HG03196 (cell line): ENCODE measurements at regions not wholly inside any gene's neighbourhood (a gene's known extent, or its start where the extent isn't known, plus 50 kb on each side); places are given as distances from the start of the nearest gene placed in this dataset.

Source experiments
- ATAC-seq: cut with Tn5 transposase; IDR thresholded peaks from one replicate; pipeline ENCODE4 v1.9.1; 2021; ENCODE audit not compliant: unreplicated experiment

DNA sequence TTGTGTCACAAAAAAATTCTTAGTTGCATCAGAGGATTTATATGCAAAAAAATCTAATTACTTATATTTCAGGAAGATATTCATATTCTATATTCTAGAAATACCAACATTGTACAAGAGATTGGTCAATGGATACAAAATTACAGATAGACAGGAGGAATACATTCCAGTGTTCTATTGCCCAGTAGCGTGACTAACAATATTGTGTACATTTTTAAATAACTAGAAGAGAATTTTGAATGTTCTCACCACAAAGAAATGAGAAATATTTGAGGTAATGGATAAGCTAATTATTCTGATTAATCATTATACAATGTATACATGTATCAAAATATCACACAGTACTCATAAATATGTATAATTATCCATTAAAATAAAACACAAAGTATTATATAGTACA, 253.3 kb downstream of the IPMK start:
- no peak for ATAC-seq

DNA sequence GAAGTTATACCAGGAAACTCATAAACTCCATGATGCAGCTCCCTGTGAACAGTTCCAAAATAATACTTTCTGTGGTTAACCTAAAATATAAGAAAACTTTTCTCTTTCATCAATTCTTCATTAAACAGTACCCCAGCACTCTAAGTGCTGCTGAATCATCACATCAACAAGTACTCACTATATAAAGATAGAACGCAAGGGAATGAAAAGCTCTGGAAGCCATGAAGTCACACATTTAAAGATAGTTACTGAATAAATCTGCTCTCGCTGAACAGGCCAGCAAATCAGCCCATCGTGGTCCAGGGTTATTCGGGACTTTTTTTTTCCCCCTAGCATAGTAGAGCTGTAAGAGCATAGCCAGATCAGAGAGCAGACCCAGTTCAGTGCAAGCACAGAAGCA, 254.3 kb downstream of the IPMK start:
- no peak for ATAC-seq

DNA sequence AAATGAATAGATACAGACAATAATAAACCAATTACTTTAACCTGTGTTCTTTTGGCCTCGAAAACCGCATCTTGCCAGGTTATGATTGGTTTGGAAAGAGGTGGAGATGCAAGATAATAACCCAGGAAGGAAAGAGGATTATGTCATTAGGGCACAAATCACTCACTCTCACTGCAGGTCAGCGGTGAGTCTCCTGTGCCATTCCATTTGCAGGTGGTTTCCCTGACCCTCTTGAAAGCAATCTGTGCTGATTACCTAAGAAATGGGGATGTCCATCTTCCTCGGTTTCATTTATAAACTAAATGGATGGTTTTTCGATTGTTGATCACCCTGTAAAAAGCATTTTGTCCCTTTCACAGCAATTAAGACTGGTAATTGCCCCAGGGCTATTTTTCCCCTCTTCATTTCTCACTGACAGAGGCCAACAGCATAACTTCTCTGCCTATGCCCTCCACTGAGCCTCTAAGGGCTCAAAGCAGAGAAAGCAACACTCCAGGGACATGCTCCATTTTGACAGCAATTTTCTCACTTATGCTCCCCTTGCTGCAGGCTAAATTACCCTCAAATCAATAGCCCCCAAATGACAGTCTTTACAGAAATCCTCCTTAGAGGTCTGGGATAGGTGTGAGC, 257.5 kb downstream of the IPMK start:
- no peak for ATAC-seq

DNA sequence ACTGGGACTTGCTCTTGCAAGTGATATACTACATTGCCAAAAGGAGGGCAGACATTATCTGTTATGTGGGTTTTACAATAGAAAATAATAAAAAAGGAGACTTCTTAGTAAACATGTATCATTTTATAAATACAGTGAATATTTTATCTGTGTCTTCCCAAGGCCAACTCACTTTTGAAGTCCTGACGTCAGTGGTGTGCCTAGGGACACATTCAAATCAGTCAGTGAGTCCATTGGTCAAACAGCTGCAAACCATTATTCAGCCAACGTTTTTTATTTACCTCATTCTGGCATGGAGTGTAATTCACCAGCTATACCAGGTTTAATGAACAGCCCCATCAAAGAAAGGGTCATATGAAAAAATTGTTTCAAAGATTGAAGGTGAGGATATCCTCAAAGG, 263.7 kb downstream of the IPMK start:
- no peak for ATAC-seq

DNA sequence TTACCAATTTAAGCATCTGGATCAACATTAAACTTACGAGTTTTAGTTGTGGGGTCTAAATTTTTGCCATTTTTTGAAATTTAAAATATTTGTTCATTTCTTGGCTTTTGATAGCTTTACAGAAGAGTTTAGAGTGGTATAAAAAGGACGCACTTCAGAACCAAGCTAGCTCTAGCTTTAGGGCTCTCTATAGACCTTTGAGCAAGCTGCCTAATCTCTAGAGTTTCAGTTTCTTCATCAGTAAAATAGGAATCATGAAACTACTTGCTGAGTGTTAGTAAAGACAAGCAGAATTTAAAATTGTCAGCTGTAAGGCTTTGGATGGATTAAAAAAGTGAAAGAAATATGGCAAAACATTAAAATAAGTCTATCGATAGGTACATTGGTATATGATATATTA, 266.5 kb downstream of the IPMK start:
- ATAC-seq: no peak

DNA sequence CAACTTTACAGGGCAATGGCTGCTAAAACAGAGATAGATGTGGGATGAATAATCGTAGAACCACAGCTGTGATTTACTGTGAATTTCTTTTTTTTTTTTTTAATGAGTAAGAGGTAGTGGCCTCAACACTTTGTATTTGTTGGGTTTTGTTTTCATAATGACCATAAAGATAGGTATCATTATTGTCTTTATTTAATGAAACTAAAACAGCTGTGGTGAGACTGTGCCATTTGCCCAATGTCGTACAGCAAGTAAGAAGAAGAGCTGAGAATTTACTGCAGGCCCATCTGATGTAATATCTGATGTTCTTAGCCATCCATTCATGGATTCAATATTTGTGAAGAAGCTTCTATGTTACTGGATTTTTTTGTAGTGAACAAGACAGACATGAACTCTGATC, 271.2 kb downstream of the IPMK start:
- ATAC-seq: no peak

DNA sequence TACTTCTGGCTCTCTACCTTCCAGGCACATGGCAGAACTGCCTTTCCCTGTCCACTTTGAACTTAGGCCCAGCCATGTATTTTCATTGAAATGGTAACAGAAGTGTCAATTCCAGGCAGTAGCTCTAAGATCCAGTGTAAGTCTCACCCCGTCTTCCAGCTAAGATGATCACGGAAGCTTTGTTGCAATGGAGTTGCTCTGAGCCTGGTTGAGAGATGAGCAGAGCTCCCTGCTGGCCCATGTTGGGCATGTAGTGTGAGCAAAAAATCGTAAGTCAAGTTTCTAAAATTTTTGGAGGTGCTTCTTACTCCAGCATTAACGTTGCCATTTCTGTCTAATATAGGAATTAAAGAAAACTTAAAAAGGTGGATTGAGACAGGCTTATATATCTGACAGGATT, 274.4 kb downstream of the IPMK start:
- ATAC-seq: no peak

DNA sequence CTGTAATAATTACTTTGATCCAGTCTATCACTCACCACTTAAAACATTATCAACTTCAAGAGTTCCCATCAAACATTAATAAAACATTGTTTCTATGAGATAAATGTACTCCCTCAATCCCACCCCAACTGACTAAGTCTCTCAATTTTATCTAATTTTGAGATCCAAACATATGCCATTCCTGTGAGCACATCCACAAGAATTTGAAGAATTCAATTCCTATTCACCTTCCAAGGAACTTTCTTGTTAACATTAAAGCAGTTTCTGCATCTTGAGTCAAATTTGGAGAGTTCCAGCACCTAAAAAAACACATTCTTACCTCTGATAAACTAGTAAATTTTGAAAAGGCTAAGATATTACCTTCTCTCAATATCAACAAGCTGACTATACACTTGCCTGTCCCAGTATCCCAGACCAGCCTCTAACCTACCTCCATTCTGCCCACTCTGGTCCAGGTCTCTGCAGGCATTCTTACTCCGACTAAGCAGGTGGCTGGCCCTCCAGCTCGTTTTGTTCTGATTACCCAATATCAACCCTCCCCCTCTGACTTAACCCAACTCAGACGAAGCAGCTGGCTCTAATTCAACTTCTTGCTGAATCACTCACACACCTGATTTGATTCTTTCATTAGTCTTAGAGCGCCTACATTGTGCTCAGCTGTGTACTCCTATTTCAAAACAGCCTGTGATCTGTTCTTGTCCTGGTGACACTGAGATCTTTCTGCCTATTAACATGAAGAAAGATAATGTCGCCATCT, 275.2 kb downstream of the IPMK start:
- no peak for ATAC-seq

DNA sequence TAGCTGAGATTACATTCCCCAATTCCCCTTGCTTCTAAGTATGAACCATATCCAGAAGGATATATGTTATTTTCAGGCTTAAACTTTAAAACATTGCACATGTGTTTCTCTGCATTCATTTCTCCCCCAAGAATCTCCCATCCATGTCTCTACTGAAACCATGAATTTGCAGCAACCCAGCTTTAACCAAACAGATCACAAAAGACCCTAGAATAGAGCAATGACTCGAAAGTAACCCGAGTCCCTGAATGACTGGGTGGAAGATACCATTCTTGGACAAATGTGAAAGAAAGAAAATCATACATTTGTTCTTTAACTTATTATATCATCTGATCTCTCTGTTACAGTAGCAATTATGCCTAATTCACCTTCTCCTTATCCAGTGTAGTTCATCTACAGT, 278.7 kb downstream of the IPMK start:
- ATAC-seq: no peak

DNA sequence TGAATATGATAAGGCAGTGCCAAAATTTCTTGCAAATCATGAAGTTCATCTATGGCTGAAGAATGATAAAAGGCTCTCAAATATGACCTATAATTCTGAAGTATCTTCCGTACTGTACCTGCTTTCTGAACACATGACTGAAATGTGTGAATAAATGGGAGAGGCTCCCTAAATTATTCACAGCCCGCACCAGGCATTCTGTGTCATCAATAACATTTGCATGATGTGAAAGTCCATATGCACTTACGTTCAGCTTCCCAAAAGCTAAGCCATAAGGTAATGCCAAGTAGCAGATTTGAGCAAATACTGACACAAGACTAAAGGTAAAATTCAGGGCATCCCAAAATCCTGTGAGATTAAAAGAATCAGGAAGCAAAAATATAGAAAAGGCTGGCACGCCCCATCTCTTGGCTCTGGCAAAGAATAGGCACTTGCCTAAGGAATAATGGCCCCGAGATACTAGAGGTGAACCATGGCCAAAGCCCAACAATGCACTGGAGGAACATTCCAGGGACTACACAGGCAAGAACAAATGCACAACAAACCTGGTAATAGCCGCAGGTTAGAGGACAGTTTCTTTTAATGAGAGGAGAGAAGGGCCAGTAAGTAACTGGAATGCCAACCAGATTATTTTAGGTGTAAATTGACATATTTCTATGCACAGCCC, 280.5 kb downstream of the IPMK start:
- no peak for ATAC-seq

DNA sequence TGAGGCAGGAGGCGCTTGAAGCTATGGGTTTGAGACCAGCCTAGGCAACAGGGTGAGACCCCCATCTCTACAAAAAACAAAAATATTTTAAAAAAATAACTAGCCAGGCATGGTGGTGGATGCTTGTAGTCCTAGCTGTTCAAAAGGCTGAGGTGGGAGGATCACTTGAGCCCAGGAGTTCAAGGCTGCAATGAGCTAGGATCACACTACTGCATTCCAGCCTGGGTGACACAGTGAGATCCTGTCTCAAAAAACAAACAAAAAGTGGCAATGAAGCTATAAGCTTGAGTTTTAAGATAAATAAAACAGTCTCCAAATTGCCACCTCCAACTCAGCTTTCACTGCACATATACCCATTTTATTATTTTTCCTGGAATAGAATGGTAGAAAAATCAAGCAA, 281.3 kb downstream of the IPMK start:
- no peak for ATAC-seq

DNA sequence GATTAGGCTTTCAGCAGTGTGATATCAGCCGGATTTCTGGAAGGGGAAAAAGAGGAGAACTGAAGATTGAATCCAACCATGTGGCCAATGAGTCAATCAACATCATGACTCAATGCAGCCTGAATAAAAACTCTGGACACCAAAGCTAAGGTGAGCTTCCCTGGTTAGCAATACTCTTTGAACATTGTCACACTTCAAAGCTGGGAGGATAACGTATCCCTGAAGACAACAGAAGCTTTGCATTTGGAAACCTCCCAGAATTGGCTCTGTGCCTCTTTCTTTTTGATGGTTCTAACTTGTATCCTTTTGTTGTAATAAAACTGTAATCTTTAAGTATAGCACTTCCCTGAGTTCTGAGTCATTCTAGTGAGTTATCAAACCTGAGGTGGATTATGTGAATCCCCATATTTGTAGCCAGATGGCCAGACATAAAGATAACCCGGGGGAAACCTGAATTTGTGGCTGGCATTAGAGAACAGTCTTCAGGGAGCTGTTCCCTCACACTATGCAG, 284.4 kb downstream of the IPMK start:
- no peak for ATAC-seq

DNA sequence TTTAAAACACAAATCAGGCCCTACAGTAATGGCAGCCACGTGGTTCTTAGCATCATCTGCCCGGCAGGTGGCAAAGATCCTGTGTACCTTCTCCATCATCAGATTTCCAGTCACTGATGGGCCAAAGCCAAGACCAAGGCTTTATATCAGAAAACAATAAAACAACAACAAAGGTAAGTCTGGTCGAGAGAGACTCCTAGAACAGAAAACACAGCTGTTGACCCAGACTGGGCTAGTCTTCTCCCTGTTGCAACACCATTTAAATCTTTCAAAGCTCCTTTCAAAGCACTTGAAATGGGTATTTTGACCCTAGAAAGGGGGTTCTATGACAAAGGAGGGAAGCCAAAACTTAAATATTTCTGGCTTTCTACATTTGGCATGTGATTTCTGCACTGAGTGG, 285.6 kb downstream of the IPMK start:
- ATAC-seq: no peak

DNA sequence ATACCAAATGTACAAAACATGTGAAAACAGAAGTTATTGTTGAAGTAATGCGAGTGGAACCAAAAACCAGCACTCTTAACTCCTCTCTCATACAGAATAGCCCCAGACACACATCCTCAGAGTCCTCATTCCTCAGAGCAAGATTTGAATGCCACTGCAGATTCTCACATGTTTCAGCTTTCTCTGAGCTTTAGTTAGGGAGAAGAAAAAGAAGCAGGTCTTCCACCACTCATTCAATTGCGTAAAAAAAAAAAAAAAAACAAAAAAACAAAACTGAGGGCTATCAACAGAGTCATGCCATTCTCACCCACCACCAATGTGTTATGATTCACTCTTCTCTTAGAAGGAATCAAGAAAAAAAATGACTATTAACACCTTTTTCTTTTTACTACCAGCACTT, 287.7 kb downstream of the IPMK start:
- no peak for ATAC-seq

DNA sequence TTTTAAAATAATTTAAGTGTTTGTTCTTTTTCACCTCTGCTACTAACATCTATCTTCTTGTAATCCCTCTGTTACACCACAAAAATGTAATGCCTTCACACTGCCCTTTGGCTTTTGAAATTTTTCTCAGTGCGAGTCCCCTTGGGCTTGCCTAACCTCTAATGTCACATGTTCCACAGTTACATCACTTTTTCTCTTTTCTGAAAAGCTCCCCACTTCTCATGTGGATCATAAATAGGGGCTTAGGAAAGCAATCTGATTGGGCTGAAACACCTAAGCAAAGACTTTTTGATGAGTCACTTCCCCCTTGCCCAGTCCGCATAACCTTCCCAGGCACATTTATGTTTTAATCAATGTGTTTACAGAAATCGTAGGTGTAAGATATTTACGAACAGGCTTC, 288.2 kb downstream of the IPMK start:
- no peak for ATAC-seq

DNA sequence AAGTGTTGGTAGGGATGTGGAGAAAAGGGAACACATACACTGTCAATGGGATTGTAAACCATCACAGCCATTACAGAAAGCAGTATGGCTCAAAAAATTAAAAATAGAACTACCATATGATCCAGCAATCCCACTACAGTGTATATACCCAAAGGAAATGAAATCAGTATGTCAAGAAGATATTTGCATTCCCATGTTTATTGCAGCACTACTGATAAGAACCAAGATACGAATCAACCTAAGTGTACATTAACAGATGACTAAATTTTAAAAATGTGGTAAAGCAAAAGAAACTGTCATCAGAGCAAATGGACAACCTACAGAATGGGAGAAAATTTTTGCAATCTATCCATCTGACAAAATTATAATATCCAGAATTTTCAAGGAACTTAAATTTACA, 290.4 kb downstream of the IPMK start:
- ATAC-seq: no peak

DNA sequence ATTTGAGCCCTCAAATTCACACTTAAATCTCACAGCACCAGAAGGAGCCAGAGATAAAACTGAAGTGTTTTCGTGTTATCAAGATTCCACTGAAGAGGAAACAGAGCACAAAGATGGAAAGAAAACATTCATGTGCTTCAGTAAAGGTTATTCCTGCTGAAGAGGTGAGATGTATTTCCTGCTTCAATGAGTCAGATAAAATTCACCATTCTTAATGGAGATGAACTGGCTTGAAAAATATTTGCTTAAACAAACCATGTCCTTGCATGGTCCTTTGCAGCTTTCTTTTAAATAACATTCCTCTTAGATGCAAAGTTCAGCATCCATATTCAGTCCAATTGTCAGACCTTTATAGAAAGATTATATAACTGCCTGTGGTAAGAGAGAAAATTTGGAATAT, 294.2 kb downstream of the IPMK start:
- ATAC-seq: no peak

DNA sequence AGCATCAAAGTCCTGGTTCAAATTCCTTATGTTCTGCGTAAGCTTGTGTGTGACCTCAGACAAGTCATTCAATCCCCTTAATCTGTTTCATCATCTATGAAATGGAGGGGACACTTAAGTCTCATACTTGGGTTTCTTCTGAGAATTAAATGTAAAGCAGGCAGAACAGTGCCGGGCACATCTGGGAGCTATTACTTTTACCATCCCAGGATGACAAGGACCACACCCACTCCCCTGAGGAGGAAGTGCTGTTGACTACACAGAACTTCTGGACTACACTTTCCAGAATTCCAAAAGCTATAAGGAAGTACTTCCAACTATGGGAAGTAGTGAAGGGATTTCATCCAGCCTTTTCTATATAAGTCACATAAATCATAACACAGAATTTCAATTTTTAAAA, 294.9 kb downstream of the IPMK start:
- ATAC-seq: no peak

DNA sequence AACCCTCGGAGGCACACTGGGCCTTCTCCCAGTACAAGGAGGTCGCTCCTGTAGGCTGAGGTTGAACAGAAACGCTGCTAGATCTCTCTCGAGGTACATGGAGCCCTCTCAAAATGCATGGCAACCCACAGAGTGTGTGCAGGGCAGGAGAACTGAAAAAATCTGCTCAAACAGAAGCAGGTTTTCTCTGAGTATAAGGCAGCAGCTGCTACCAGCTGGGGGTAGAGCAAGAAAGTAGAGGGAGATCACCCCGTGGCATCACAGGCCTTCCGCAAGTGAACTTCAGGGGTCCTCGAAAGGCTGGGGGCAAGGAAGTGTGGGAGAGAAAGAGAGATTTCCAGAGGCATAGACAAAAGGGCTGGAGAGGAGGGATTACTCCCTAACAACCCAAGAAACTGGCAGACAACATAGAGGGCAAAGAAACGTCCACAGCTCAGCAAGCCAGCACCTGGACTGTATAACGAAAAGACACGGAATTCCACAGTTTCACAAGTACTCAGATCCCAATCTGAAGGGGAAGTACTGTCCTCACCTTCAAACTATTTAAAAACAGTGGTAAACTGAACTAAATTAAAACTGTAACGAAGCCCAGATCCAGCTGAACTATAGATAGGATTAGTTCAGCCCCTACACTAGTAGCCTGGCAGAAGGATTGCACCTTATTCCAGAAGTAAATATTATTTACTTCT, 299.2 kb downstream of the IPMK start:
- no peak for ATAC-seq

DNA sequence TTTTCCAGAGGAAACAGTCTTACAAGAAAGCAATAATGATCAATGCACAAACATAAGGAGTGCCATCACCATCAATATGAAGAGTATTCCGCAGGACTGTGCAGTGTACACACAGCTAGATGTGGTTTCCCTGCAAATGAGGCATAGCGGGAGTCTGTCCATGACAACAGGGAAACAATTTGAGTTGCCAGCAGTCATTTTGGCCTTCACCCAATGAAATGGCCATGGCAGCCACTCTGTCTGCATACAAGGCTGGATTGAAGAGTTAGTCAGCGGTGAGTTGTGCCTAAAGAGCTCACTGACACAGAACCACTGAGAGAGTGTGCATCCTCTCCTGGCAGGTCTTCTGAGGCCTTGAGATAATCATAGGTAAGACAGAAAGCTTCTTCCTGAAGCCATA, 303.3 kb downstream of the IPMK start:
- ATAC-seq: no peak

DNA sequence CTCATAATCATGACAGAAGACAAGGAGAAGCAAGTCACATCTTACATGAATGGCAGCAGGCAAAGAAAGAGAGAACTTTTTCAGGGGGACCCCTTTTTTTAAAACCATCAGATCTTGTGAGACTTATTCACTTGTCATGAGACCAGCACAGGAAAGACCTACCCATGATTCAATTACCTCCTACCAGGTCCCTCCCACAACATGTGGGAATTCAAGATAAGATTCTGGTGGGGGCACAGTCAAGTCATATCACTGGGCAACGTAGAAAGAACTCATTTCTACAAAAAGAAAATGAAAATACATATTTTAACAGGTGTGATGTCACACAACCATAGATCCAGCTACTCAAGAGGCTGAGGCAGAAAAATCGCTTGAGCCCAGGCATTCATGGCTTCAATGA, 304.1 kb downstream of the IPMK start:
- no peak for ATAC-seq

DNA sequence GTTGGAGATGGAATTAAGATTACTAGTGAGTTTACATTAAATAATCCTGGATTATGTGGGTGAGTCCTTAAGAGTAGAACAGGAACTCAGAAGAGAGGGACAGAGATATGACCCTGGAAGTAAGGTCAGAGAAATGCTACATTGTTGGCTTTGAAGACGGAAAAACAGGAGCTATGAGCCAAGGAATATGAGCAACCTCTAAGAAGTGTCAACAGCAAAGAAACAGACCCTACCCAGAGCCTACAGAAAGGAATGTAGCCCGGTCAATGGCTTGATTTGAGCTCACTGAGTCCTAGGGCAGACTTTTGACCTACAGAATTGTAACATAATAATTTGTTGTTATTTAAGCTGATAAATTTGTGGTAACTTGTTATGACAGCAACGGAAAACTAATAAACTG, 304.9 kb downstream of the IPMK start:
- ATAC-seq: no peak
